Colonic mucosa (tissue), 4 donors: ENCODE measurements at regions not wholly inside any gene's neighbourhood (a gene's known extent, or its start where the extent isn't known, plus 50 kb on each side); places are given as distances from the start of the nearest gene placed in this dataset.

Source experiments
- DNase-seq: peaks from one replicate; pipeline ENCODE4 v3.0.0-alpha.2; 2020
- H3K27ac ChIP-seq: fragments of 200-600 bp; one replicate; pipeline ENCODE4 v1.8.0; 2021
- H3K27me3 ChIP-seq: fragments of 200-600 bp; one replicate; pipeline ENCODE4 v1.8.0; 2021
- H3K36me3 ChIP-seq: fragments of 200-600 bp; one replicate; pipeline ENCODE4 v1.8.0; 2021
- H3K4me1 ChIP-seq: fragments of 200-600 bp; one replicate; pipeline ENCODE4 v1.8.0; 2021; ENCODE audit warnings: mild to moderate bottlenecking
- H3K4me3 ChIP-seq: fragments of 200-600 bp; one replicate; pipeline ENCODE4 v1.8.0; 2021
- H3K9ac ChIP-seq, 2 donors: one replicate each; pipeline ENCODE4 v1.7.0; 2013; ENCODE audit warnings: control low read depth in 2 of 2, low read depth in 2 of 2, low read length in 2 of 2
- H3K9me3 ChIP-seq: fragments of 200-600 bp; one replicate; pipeline ENCODE4 v1.8.0; 2021
- intact Hi-C: fragments of 100-400 bp; cut with DNase I; formaldehyde crosslinking; loops from one replicate; pipeline ENCODE4 v1.14.1; 2022
- TF ChIP-seq, protein P1 (sequence below): fragments of 200-600 bp; IDR thresholded peaks from one replicate; pipeline ENCODE4 v1.8.0; 2022; ENCODE audit warnings: antibody characterized with exemption, mild to moderate bottlenecking
- donor health status: healthy.
- donor health status: DM: no; HTN: no; CAD: no.
- donor health status: DM: no; HTN: no; CAD: no.

DNA sequence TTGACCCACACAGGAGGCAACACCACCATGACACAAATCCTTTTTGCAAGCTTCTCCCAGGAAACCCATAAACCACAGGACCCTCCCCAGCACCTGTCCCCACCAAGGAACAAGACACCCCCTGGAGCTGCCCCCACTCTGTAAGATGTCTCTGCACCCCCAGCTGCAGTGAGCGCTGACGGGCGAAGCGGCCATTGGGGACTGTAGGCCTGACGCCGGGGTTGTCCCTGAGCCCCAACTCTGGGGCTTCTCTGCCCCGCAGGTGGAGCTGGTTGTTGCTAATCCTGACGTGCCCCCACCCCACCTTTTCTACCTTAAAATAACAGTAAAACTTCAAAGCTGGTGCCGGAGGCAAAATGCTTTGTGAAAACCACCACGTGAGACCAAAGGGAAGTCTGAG lies 94.7 kb upstream of the PPP2R2D start:
- H3K4me1 ChIP-seq = no peaks in the 10 kb centered on the region
- H3K27ac ChIP-seq = no peak overlapping the region
- no peak overlapping the region for H3K4me3 ChIP-seq
- TF ChIP-seq, protein P1, sequence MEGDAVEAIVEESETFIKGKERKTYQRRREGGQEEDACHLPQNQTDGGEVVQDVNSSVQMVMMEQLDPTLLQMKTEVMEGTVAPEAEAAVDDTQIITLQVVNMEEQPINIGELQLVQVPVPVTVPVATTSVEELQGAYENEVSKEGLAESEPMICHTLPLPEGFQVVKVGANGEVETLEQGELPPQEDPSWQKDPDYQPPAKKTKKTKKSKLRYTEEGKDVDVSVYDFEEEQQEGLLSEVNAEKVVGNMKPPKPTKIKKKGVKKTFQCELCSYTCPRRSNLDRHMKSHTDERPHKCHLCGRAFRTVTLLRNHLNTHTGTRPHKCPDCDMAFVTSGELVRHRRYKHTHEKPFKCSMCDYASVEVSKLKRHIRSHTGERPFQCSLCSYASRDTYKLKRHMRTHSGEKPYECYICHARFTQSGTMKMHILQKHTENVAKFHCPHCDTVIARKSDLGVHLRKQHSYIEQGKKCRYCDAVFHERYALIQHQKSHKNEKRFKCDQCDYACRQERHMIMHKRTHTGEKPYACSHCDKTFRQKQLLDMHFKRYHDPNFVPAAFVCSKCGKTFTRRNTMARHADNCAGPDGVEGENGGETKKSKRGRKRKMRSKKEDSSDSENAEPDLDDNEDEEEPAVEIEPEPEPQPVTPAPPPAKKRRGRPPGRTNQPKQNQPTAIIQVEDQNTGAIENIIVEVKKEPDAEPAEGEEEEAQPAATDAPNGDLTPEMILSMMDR = no peak
- no peaks in the 10 kb centered on the region for H3K36me3 ChIP-seq
- H3K27me3 ChIP-seq = no peaks in the 10 kb centered on the region
- H3K9me3 ChIP-seq = no peaks in the 10 kb centered on the region
- peak; percentile 13 for DNase-seq
- H3K9ac ChIP-seq = no peak overlapping the region
- intact Hi-C loops = no loop called here

GRCh38 chr10:131806646-131807317 lies 94.0 kb upstream of the PPP2R2D start:
- intact Hi-C loops = no loop called here
- DNase-seq = peak; percentile 4
- no peak overlapping the region for H3K9ac ChIP-seq
- H3K4me1 ChIP-seq = no peaks in the 10 kb centered on the region
- H3K27ac ChIP-seq = no peak overlapping the region
- no peaks in the 10 kb centered on the region for H3K27me3 ChIP-seq
- H3K36me3 ChIP-seq = no peaks in the 10 kb centered on the region
- TF ChIP-seq, protein P1 = no peak
- H3K9me3 ChIP-seq = no peaks in the 10 kb centered on the region
- H3K4me3 ChIP-seq = no peak overlapping the region

DNA sequence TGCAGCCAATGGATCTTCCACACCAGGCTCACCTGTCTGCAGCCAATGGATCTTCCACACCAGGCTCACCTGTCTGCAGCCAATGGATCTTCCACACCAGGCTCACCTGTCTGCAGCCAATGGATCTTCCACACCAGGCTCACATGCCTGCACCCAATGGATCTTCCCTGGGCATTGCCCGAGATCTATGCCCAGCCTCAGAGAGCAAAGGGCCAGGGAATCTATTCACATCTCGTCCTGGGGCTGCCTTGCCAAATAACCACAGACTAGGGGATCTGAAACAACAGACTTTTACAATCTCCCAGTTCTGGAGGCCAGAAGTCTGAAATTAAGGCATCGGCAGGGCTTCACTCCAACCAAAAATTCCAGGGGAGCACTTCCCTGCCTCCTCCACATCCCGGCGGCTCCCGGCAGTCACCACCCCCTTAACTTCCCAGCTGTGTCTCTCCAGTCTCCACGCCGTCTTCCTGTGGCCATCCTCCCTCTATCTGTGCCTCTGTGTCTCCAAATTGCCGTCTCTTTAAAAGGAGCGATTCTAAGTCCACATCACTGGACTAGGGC lies 92.4 kb upstream of the PPP2R2D start:
- H3K4me1 ChIP-seq = no peaks in the 10 kb centered on the region
- no peaks in the 10 kb centered on the region for H3K9me3 ChIP-seq
- intact Hi-C loops = no loop called here
- TF ChIP-seq, protein P1 = no peak
- H3K27ac ChIP-seq = no peak overlapping the region
- no peak overlapping the region for H3K4me3 ChIP-seq
- no peaks in the 10 kb centered on the region for H3K27me3 ChIP-seq
- H3K9ac ChIP-seq = no peak overlapping the region
- DNase-seq = peak; percentile 4
- H3K36me3 ChIP-seq = no peaks in the 10 kb centered on the region

DNA sequence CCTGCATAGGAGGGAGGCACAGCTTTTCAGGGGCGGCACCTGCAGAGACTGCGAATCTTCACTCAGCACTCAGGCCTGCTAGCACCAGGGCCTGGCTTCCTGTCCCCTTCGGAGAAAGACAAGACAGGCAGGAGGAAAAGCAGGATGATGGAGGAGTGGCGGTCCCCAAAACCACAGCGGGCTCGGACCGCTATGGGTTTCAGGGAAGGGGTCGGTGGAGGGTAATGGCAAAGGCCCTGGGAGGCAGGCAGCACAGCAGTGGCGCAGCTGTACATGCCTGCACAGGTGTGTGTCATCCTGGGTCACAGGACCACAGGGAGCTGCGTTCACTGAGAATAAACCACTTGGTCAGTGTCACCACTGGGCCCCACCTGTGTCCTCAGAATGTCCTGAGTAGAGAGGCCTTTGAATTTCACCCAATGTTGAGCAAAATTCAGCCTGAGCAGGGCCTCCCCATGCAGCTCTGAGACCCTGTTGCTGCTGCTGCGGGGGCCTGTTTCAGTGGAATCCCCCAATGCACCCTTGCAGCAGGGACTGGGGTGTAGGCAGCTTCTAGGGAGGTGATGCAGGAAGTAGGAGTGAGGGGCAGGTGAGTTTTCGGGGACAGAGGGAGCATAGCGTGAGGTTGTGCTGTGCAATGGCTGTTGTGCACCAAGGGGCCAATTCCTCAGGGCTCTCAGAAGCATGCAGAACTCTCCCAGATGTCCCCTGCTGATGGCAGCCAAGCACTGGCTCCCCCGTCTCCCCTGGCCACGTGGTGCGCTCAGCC lies 90.6 kb upstream of the PPP2R2D start:
- DNase-seq = peak; percentile 8
- Histone ChIP-seq H3K4me3 (no peak overlapping the region), H3K27ac (no peak overlapping the region), H3K9me3 (no peaks in the 10 kb centered on the region), H3K36me3 (no peaks in the 10 kb centered on the region), H3K4me1 (no peaks in the 10 kb centered on the region), H3K27me3 (no peaks in the 10 kb centered on the region), H3K9ac (no peak overlapping the region)
- intact Hi-C loops = no loop called here
- TF ChIP-seq, protein P1 = no peak

DNA sequence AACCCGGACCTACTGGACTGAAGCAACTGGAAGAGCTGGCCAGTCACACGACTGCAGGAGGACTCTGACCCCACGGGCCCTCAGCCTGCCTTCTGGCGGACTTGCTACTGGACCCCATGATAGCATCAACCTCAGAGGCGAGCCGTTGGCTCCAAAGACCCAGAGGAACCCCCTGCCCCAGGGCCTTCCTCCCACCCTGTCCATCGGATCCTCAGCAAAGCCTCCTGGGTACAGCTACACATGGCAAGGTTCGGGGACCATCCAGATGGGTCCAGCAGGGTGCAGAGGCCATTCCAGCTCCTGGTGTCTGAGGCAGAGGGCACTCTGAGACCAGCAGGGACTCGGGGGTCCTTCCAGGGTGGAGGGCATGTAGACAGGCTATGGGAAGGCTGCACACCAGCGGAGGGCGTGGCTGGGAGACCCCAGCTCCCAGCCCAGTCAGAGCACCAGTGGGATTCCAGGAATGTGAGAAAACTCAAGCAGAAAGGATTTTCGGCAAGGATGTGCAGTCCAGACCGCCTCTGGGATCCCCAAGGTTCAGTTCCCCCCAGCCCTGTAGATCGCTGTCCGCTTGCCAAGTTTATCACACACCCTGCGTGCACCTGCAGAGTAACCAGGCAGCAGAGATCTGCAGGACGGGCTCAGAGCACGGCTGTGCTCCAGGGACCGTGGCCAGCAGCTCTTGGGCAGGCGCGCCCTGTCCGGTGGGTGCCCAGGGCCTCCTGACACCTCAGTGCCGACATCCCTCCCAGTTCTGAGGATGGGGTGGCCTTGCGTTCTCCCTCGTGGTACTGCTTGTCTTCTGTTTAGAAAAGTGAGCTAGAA lies 89.8 kb upstream of the PPP2R2D start:
- Histone ChIP-seq H3K27ac (no peak overlapping the region), H3K36me3 (no peaks in the 10 kb centered on the region), H3K4me3 (no peak overlapping the region), H3K27me3 (no peaks in the 10 kb centered on the region), H3K4me1 (no peaks in the 10 kb centered on the region), H3K9ac (no peak overlapping the region), H3K9me3 (no peaks in the 10 kb centered on the region)
- TF ChIP-seq, protein P1 = no peak
- intact Hi-C loops = no loop called here
- DNase-seq = peak; percentile 9
